GM21576 (cell line): ENCODE measurements at regions not wholly inside any gene's neighbourhood (a gene's known extent, or its start where the extent isn't known, plus 50 kb on each side); places are given as distances from the start of the nearest gene placed in this dataset.

Experiments
- ATAC-seq: cut with Tn5 transposase; IDR thresholded peaks from one replicate; pipeline ENCODE4 v1.9.1; 2021; ENCODE audit warnings: mild to moderate bottlenecking, moderate library complexity; ENCODE audit not compliant: unreplicated experiment

DNA sequence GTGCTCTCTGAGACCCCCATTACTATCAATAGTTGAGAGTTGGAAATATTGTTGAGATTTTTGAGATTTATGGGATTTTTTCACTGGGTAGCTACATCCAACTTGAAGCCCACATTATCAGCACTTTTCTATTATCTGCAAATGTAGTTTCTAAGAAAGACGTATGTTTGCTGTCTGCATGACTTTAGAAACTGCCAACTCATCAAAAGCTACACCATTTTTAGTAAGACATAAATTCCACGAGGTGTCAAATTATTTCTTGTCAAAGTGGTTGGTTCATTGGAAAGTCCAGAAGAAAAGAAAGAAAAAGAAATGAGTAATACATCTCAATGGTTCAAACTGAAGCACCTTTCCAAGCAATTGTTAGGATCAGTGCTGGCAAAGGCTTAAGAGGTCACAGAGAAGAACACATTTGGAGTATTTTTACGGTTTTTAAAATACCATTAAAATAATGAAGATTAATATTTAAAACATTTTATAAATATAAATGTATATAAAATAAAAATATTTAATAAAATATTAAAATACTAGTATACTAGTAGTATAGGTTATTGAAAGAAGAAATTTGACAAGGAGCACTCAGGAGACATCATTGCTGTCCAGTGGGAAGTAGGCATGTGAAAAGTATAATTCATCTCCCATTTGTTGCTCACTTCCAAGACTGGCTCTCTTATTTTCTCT lies 463.5 kb downstream of the TAFA4 start:
- ATAC-seq, result no peak

DNA sequence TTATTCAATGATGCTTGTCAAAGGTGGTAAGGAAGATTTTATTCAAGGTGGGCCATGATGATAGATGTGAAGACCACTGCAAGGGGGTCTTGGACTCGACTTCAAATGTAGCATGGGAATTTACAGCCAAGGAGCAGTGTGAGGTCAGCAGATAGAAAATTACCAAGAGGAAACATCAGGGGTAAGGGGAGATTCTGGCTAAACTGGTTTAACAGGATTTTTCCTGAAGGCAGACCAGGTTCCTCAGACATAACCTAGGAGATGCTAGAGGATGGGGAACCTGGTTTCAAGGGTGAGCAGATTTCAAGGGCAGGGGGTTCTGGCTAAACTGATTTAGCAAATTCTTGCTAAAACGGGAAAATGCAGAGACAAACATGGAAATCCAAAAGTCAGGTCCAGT lies 464.9 kb downstream of the TAFA4 start:
- no peak for ATAC-seq

DNA sequence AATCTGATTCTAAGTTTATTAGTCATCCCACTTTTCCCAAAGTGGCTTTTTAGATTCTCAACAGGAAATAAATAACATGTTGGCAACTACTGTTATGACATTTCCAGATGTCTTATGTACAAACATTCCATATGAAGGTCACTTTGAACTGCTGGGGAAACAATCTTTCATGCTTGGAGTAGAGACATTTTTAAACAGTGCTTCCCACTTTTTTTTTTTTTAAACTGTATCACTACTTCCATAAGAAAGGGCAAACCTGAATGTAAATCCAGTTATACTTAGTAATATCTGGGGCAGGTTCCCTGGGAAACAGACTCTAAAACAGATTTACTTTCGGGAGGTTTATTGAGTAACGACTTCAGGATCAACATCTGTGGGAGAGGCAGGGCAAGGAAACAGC lies 473.8 kb downstream of the TAFA4 start:
- no peak for ATAC-seq

DNA sequence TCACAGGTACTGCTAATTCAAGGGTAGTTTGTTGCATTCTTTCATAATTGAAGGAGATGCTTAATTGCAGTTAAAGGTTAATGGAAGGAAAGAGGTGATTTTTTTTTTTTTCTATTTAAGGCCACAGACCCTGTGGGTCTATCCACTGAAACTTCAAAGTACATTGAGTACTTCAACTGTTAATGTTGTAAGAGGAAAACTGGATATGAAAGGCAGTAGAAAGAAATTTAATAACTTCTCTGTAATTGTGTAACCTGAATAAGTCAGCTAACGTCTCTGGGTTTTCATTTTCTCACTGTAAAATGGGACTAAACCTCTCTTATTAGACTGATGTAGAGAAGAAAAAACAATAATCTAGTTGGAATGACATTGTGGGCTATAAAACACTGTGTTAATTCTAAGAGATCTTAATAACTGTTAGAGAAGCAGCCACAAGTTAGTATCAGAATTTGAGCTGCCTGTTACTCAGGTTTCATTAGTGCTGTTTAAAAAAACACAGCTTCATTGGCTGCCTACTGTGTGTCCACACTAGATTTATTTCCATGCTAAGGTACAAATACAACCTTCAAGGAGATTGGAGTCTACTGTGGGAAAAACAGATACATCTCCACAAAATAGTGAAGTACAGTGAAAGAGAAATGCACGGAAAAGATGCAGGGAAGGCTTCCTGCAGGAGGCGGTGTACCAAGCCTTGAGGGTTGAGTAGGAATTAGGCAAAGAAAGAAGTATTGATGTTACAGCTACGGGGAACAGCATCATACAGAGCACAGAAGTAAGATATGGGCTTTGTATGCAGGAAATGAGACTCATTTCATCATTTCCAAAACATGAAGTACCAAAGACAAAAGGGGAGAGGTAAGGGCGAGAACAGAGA lies 483.6 kb downstream of the TAFA4 start:
- no peak for ATAC-seq

DNA sequence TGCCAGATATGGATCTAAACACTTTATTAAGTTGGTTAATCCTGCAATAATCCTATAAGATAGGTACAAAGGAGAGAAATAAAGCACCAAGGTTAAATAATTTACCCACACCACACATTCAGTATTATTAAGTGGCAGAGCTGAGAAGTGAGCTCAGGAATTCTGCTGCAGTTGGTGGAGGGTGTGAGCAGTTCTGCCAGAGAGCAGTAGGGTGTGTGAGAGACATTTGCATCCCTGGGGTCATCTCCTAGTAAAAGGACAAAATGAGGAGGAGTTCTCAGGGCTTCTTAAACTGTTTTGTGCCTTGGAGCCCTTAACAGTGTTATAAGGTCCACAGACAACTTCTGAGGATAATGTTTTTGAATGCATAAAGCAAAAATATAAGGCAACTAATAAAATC lies 484.5 kb downstream of the TAFA4 start:
- no peak for ATAC-seq

DNA sequence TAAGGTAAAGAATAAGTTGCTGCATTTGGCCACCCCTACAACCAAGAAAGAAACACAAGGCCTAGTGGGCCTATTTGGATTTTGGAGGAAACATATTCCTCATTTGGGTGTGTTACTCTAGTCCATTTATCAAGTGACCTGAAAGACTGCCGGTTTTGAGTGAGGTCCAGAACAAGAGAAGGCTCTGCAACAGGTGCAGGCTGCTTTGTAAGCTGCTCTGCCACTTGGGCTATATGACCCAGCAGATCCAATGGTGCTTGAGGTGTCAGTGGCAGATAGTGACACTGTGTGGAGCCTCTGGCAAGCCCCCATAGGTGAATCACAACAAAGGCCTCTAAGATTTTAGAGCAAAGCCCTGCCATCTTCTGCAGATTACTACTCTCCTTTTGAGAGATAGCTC lies 491.3 kb downstream of the TAFA4 start:
- no peak for ATAC-seq

DNA sequence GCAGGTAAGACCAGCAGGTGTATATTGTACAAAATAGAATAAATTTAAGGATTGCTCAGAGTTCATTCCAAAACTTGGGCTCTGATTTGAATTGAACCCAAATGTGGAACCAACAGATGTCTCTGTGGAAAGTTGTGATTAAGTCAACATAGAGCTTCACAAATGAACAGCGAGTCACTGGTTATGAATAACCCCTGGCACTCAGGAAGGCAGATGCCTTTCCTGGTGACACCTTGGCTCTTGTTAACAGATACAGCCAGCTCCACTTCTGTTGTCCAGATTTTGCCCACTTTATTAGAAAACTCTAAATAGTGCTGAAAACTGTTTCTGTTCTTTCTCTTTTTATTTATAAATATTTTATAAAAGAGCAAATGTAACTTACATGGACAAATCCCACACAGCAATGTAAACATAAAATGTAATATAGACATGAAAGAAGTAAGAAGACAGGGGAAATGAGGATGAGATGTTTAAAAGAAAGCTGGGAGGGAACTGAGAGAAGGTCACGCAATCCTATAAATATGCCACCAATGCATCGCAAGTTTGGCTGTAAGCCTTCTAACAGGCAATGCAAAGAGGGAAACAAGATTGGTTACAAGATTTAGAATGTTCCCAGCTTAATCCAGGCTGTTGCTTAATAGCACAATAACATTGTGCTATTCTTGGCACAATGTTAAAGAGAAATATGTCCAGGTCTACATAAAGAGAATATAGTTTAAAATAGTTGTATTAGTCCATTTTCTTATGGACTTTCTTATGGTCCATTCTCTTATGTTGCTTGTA lies 495.5 kb downstream of the TAFA4 start:
- no peak for ATAC-seq

DNA sequence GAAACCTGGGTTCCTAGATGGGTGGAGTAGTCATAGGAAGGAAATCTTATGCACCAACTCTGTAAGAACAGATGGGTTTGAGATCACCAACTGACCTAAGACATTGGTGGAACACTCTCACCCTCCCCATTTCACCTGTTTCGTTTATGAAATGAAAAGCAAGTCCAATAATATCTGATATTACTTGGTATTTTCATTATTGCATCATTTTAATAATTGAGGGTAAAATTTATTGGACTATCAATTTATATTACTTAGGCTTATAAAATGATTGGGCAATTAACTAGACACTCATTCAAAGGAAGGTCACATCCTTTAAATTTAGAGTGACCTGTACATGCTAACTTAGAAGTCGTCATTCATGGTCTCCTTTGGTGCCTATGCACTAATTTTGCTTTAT lies 503.9 kb downstream of the TAFA4 start:
- ATAC-seq, result no peak

DNA sequence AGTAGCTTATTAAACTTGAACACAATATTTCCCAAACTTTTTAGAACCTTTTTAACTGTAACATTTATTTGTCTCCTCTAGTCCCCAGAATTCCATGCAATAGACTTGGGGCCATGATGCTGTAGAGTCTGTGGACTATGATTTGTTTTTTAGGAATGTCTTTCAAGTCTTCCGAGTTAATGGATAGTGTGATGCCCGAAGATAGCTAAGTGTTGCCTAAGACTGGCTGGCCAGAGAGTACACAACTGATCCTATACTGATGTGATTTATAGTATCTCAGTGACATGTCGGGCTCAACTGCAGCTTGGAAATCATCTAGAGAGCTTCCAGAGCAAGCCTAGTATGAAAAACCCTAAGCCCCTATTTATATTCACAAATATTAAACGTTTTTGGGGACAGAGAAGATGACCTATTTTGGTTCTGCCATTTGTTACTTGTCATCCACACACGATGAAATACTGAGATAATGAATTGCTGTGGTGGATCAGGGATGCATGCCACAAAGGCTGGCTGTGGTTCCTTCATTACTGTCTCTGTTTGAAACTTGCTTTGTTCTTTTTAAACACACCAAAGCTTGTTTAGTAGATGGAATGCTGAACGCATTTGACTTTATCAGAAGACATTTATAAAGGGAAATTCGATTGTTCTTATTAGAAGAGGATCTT lies 507.4 kb downstream of the TAFA4 start:
- no peak for ATAC-seq

DNA sequence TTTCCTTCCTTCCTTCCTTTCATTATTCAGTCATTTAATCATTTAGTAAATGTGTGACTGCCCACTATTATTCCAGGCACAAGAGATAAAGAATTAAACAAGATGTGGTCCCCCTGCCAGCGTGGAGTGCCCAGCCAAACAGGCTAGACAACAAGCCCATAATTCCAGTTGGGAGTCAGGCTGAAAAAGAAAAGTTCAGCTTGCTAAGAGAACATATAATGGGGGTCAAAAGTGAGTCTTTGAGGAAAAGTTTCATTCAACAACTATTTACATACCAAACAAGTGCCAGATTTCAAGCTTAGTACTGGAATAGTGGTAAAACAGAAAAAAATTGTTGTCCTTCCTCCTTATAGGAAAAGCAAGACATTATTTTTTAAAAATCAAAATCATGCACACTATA lies 523.7 kb downstream of the TAFA4 start:
- no peak for ATAC-seq

DNA sequence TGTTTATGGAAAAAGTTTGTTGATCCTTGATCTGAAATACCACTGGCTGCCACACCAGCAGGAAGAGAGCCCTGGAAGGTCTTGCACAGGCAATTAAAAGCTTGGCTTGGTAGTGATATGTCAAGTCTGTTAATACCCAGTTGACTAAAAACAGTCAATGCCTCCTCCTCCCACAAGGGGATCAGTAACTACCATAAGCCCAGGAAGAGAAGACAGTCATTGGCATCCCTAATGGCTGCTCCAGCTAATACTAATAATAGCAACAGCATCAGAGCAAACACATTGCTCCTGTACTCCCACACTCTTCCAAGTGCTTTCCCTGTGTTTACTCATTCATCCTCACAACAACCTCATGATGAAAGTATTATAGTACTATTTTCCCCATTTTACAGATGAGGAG lies 528.6 kb downstream of the TAFA4 start:
- no peak for ATAC-seq

DNA sequence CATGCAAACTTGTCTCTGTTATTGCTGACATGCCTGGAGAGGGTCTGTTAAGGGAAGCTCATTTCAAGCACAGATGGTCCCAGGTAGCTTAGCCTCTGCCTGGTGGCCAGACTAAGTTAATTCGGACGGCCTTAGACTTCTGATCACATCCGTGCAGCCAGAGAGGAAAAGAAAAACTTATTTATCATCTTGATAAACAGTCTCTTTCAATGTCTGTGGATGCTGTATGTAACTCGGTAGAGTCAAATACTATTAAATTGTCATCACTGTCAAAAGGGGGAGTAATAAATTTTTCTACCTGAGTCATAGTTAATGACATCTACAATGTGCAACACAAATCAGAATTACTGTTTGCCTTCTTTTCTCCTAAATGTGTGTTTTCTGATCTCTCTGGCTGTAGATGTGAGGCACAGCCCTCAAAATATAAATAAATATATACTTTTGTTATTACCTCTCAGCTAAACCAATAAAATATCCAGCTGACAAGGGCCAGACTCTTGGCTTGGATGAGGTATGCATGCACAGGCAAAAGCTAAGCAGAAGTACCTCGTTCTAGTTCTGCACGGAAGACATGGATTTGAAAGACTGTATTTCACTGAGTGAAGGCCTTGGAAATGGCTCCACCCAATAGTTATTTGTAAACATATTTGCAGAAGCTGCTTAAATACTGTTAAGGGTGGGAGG lies 530.0 kb downstream of the TAFA4 start:
- ATAC-seq, result no peak

DNA sequence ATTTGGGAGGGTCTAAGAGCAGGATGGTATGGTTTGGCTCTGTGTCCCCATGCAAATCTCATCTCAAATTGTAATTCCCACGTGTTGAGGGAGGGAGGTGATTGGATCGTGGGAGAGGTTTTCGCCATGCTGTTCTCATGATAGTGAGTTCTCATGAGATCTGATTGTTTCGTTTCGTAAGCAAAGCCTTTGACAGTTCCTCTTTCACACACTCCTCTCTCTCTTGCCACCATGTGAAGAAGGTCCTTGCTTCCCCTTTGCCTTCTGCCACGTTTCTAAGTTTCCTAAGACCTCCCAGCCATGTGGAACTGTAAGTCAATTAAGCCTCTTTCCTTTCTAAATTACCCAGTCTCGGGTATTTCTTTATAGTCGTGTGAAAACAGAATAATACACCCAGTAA lies 553.7 kb downstream of the TAFA4 start:
- ATAC-seq, result no peak

DNA sequence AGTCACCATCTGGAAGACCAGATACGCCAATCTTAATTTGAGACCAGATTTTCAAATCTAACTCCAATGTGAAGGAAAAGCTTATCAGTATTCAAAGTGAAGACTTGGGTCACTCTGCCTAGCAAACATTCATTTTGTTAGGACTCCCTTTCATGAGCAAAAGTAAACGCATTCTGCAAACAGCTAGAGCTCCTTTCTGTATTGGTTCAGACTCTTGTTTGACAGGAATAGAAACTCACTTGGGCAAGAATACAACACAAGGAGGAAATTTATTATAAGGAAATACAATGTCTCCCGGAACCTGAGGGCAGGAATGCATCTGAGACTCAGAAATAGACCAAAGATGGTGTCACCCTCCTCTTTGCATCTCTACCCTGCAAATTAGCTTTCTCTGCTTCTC lies 558.6 kb downstream of the TAFA4 start:
- no peak for ATAC-seq

DNA sequence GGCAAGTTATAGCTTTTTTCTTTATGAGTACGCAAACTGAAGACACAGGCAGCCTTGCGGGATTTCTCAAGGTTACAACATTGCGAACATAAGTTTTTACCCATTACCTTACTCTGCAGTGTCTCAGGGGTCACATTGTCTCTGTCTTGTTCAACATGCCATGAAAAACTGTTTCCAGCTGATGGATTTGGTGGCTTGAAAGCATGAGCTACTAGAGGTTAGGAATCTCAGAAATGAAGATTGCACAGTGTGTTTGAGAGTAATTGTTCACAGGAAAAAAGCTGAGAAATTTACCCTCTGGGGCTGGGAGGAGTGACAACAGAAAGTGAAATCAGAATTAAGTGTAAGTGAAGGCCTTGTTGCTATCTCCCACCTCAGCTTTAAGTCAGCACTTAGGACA lies 568.6 kb downstream of the TAFA4 start:
- no peak for ATAC-seq

DNA sequence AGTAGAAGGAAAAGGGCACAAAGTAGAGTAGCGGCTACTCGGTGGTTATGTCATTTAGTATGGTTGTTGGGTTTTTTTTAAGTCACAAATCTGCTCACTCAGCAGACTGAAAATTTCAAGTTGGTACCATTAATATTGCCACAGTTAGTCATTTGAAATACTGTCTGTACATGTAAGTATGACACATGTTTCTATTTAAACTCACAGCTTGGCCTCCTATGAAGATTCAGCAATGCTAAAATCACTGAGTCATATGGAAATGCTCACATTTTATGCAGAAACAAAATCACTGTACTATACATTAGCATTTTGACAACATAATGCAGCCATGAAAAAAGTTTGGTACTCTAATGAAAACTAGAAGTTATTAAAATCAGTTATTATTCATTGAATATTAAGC lies 571.9 kb downstream of the TAFA4 start:
- ATAC-seq, result no peak

DNA sequence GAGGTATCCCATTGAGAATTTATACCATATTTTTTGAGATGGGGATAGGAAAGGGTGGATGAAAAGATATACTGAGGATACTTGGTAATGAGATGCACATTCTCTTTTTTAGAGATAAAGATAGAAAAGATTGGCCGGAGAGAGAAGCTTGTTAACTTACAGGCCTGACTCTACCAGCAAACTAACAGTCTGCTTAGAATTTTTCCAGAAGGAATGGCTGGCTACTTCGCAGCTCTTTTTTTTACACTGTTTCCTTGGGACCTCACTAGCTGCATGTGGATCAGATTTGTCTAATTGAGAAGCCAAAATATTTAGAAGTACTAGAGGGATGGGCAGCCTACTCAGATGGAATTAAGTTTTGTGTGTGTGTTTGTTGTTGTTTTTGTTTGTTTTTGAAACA lies 586.6 kb downstream of the TAFA4 start:
- ATAC-seq, result no peak

DNA sequence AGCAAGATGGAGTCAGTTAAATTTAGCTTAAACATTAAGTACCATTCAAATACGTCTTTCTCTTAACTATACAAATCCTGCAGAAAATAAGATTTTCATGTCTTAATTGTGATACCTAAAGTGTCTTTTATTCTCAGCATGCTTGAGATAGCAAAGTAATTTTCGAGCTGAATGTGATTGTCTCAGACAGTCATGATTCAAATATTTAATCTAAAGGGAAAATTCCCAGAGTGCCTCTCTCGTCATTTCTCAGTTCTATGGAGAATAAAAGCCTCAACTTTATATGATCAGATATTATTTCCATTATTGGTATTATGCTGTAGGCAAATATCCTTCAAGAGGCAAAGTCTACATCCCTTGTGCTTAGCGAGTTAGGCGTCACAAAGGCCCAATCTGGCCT lies 589.9 kb downstream of the TAFA4 start:
- ATAC-seq, result no peak

DNA sequence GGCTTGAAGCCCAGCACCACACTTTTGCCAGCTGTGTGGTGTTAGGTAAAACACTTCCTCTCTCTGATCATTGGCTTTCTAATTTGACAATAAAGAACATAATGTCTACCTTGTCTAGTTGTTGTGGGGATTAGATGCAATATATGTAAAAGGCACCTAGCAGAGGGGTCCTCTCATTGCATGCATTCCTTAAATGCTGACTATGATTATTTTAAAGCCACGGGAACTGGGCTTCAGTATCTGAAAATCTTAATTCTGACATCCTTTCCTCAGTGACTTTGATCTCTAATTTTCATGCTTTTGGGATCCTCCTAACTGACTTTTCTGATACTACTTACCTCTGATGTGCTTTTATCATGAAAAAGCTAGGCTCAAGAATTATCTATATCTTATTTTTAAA lies 596.3 kb downstream of the TAFA4 start:
- no peak for ATAC-seq

DNA sequence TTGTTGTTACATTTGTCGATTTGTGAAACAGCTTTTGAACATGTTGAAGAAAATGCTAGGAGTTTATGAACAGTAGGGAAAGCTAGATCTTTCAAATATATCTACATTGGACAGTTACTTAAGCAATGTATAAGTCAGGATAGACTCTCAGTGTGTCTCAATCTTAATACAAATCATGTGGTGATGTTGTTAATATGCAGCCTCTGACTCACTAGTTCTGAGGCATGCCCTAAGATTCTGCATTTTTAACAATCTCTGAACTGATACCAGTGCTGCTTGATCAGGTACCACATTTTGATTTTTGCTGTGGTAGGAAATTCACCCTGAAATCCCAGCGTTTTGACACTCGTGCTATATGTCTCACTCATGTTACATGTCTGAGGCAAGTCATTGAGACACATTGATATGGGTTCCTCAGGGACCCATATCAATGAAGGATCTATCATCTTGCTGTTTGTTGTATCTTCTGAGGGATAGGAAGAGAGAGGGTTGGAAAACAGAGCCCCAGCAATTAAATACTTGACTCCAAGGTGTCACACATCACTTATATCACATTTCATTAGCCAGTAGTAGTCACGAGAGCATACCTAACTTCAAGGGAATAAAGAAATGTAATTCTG lies 597.9 kb downstream of the TAFA4 start:
- no peak for ATAC-seq
